ENCODE measurements at regions not wholly inside any gene's neighbourhood (a gene's known extent, or its start where the extent isn't known, plus 50 kb on each side); places are given as distances from the start of the nearest gene placed in this dataset.

DNA sequence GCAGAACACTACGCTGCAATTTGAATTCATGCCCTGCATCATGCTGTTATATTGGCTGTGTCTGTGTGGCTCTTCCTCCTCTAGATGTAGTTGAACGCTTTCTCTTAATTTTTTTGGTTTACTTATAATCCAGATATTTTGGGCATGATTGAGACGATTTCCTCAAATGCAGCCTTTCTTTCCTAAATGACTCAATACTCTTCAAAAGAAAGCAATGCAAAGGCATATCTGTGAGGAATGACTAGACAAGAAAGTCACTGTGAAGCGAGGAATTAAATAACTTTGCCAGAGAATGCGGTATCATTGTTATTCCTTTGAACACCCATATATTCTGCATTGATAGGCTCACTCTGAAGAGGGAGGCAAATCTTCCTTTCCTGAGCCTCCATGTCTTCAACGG is 152.8 kb downstream of the YIPF5 start:
- DNase-seq = no peak
- no peaks in the 10 kb centered on the region for H3K4me1 ChIP-seq (ENCODE audit: control insufficient read depth, insufficient read depth, low read depth, low read length)
- no peak overlapping the region for H3K4me2 ChIP-seq (ENCODE audit: low read length, poor library complexity, severe bottlenecking)
- no peak overlapping the region for H3K23ac ChIP-seq (ENCODE audit: low read length in 2 of 2)
- no peak overlapping the region for H4K91ac ChIP-seq (ENCODE audit: low read length)
- H2BK120ac ChIP-seq (ENCODE audit: low read depth, low read length) = no peak overlapping the region
- no peaks in the 10 kb centered on the region for H3K79me1 ChIP-seq (replicated peaks; ENCODE audit: low read length, poor library complexity, severe bottlenecking)
- no peak overlapping the region for H2BK15ac ChIP-seq (ENCODE audit: low read depth, poor library complexity, severe bottlenecking)
- H3K14ac ChIP-seq (ENCODE audit: low read length in 2 of 2) = no peak overlapping the region
- 92% methylated on average over 4 of the region's 6 CpGs for WGBS
- H3K27ac ChIP-seq (ENCODE audit: low read length, poor library complexity, severe bottlenecking) = no peak overlapping the region
- no peak overlapping the region for H2BK12ac ChIP-seq (ENCODE audit: low read length in 2 of 2)
- H3K9ac ChIP-seq (ENCODE audit: low read length) = no peak overlapping the region
- H2BK5ac ChIP-seq (ENCODE audit: low read depth, low read length, poor library complexity, severe bottlenecking) = no peak overlapping the region
- no peak overlapping the region for H3K18ac ChIP-seq (ENCODE audit: low read depth in 1 of 2, low read length in 2 of 2)
- H2AK5ac ChIP-seq (ENCODE audit: low read length, severe bottlenecking) = no peak overlapping the region
- H3K36me3 ChIP-seq (ENCODE audit: control insufficient read depth in 1 of 2, insufficient read depth in 2 of 2, low read depth in 1 of 2, low read length in 2 of 2) = no peaks in the 10 kb centered on the region
- no peak overlapping the region for H3K4me3 ChIP-seq (ENCODE audit: insufficient read depth in 1 of 2, low read depth in 1 of 2, low read length in 2 of 2)
- H3K4ac ChIP-seq (ENCODE audit: low read depth in 1 of 2, low read length in 2 of 2) = no peak overlapping the region
- H3K27me3 ChIP-seq (ENCODE audit: control insufficient read depth in 1 of 2, insufficient read depth in 1 of 2, low read length in 2 of 2) = no peaks in the 10 kb centered on the region
- no peak overlapping the region for H2AFZ ChIP-seq (ENCODE audit: low read depth, low read length)
- no peak overlapping the region for H4K8ac ChIP-seq (ENCODE audit: low read length)
- no peaks in the 10 kb centered on the region for H3K9me3 ChIP-seq (ENCODE audit: control insufficient read depth, low read length)

DNA sequence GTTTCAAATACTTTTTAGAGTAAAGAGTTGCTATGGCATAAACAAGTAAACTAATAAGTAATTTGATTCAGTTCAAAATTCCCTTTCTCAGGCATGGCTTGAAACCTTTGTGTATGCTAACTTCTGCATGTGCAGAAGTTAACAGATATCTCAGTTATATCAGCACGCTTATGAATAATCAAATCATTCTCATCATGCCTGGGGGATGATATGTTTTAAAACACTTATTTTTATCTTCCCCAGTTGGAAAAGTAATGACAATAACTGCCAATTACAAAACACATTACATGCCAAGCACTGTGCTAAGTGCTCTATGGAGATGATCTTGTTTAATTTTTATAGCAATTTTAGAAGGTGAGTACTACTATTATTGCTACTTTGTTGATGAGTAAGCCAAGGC is 146.4 kb downstream of the YIPF5 start:
- Histone ChIP-seq H4K91ac (ENCODE audit: low read length) (no peak overlapping the region), H3K9ac (ENCODE audit: low read length) (no peak overlapping the region), H2BK120ac (ENCODE audit: low read depth, low read length) (no peak overlapping the region), H3K4me2 (ENCODE audit: low read length, poor library complexity, severe bottlenecking) (no peak overlapping the region), H3K79me1 (replicated peaks; ENCODE audit: low read length, poor library complexity, severe bottlenecking) (no peaks in the 10 kb centered on the region), H3K9me3 (ENCODE audit: control insufficient read depth, low read length) (no peaks in the 10 kb centered on the region), H2AFZ (ENCODE audit: low read depth, low read length) (no peak overlapping the region), H3K27ac (ENCODE audit: low read length, poor library complexity, severe bottlenecking) (no peak overlapping the region), H3K36me3 (ENCODE audit: control insufficient read depth in 1 of 2, insufficient read depth in 2 of 2, low read depth in 1 of 2, low read length in 2 of 2) (no peaks in the 10 kb centered on the region), H3K4me1 (ENCODE audit: control insufficient read depth, insufficient read depth, low read depth, low read length) (peaks cover 1% of the 10 kb centered on the region), H3K4ac (ENCODE audit: low read depth in 1 of 2, low read length in 2 of 2) (no peak overlapping the region), H2BK12ac (ENCODE audit: low read length in 2 of 2) (no peak overlapping the region), H3K4me3 (ENCODE audit: insufficient read depth in 1 of 2, low read depth in 1 of 2, low read length in 2 of 2) (no peak overlapping the region), H2BK15ac (ENCODE audit: low read depth, poor library complexity, severe bottlenecking) (no peak overlapping the region), H3K27me3 (ENCODE audit: control insufficient read depth in 1 of 2, insufficient read depth in 1 of 2, low read length in 2 of 2) (no peaks in the 10 kb centered on the region), H2AK5ac (ENCODE audit: low read length, severe bottlenecking) (no peak overlapping the region), H4K8ac (ENCODE audit: low read length) (no peak overlapping the region), H2BK5ac (ENCODE audit: low read depth, low read length, poor library complexity, severe bottlenecking) (no peak overlapping the region), H3K18ac (ENCODE audit: low read depth in 1 of 2, low read length in 2 of 2) (no peak overlapping the region), H3K14ac (ENCODE audit: low read length in 2 of 2) (no peak overlapping the region), H3K23ac (ENCODE audit: low read length in 2 of 2) (no peak overlapping the region)
- no CpG with 5 or more reads among the region's 1 CpG for WGBS
- no peak for DNase-seq

DNA sequence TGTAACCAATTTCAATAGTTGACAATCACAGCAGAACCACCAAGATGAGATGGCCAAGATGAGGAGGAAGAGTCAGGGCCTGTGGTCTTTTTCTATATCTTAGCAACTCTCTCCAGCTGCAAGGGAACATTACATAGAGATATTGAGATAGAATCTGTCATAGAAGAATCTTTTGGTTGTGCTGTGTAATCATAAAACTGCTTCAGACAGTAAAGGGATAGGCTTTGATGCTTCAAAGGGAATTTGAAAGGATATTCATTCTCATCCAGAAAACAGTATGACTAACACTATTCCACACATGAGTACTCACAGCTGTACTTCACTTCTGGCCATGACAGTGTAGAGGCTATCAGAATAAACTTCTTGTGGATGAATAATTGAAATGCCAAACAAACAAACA is 145.9 kb downstream of the YIPF5 start:
- no peaks in the 10 kb centered on the region for H3K36me3 ChIP-seq (ENCODE audit: control insufficient read depth in 1 of 2, insufficient read depth in 2 of 2, low read depth in 1 of 2, low read length in 2 of 2)
- no peak overlapping the region for H3K23ac ChIP-seq (ENCODE audit: low read length in 2 of 2)
- no peak overlapping the region for H2BK5ac ChIP-seq (ENCODE audit: low read depth, low read length, poor library complexity, severe bottlenecking)
- no peak overlapping the region for H2AFZ ChIP-seq (ENCODE audit: low read depth, low read length)
- no peak overlapping the region for H2AK5ac ChIP-seq (ENCODE audit: low read length, severe bottlenecking)
- H2BK120ac ChIP-seq (ENCODE audit: low read depth, low read length) = no peak overlapping the region
- H3K9me3 ChIP-seq (ENCODE audit: control insufficient read depth, low read length) = no peaks in the 10 kb centered on the region
- no peak overlapping the region for H3K9ac ChIP-seq (ENCODE audit: low read length)
- no peak overlapping the region for H4K8ac ChIP-seq (ENCODE audit: low read length)
- no peak overlapping the region for H2BK12ac ChIP-seq (ENCODE audit: low read length in 2 of 2)
- no peak overlapping the region for H4K91ac ChIP-seq (ENCODE audit: low read length)
- H3K18ac ChIP-seq (ENCODE audit: low read depth in 1 of 2, low read length in 2 of 2) = no peak overlapping the region
- H3K4me3 ChIP-seq (ENCODE audit: insufficient read depth in 1 of 2, low read depth in 1 of 2, low read length in 2 of 2) = no peak overlapping the region
- H3K4me2 ChIP-seq (ENCODE audit: low read length, poor library complexity, severe bottlenecking) = no peak overlapping the region
- no peak for DNase-seq
- H3K4ac ChIP-seq (ENCODE audit: low read depth in 1 of 2, low read length in 2 of 2) = no peak overlapping the region
- no peaks in the 10 kb centered on the region for H3K79me1 ChIP-seq (replicated peaks; ENCODE audit: low read length, poor library complexity, severe bottlenecking)
- no peaks in the 10 kb centered on the region for H3K27me3 ChIP-seq (ENCODE audit: control insufficient read depth in 1 of 2, insufficient read depth in 1 of 2, low read length in 2 of 2)
- H3K4me1 ChIP-seq (ENCODE audit: control insufficient read depth, insufficient read depth, low read depth, low read length) = peaks cover 2% of the 10 kb centered on the region
- H2BK15ac ChIP-seq (ENCODE audit: low read depth, poor library complexity, severe bottlenecking) = no peak overlapping the region
- H3K14ac ChIP-seq (ENCODE audit: low read length in 2 of 2) = no peak overlapping the region
- H3K27ac ChIP-seq (ENCODE audit: low read length, poor library complexity, severe bottlenecking) = no peak overlapping the region

DNA sequence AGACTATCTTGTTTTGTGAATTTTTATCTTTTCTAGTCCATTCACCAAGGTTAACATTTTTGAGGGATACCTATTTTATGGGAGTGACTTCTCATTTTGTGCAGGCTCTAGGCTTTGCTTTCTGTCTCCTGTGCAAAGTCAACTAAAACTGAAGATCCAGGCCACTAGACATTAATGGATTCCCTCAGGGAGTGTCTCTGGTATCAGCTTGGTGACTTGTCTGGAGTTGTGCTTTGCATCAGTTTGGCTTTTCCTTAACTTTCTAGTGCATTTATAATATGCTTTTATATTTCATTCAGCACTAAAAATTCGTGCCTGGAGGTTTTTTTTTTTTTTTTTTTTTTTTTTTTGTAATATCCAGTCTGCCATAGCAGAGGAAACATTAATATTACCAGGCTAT is 144.2 kb downstream of the YIPF5 start:
- Histone ChIP-seq H3K79me1 (replicated peaks; ENCODE audit: low read length, poor library complexity, severe bottlenecking) (no peaks in the 10 kb centered on the region), H3K23ac (ENCODE audit: low read length in 2 of 2) (no peak overlapping the region), H3K36me3 (ENCODE audit: control insufficient read depth in 1 of 2, insufficient read depth in 2 of 2, low read depth in 1 of 2, low read length in 2 of 2) (no peaks in the 10 kb centered on the region), H3K4me3 (ENCODE audit: insufficient read depth in 1 of 2, low read depth in 1 of 2, low read length in 2 of 2) (no peak overlapping the region), H3K14ac (ENCODE audit: low read length in 2 of 2) (no peak overlapping the region), H2BK5ac (ENCODE audit: low read depth, low read length, poor library complexity, severe bottlenecking) (no peak overlapping the region), H2AFZ (ENCODE audit: low read depth, low read length) (no peak overlapping the region), H2BK12ac (ENCODE audit: low read length in 2 of 2) (no peak overlapping the region), H3K27me3 (ENCODE audit: control insufficient read depth in 1 of 2, insufficient read depth in 1 of 2, low read length in 2 of 2) (no peaks in the 10 kb centered on the region), H3K9ac (ENCODE audit: low read length) (no peak overlapping the region), H3K4ac (ENCODE audit: low read depth in 1 of 2, low read length in 2 of 2) (no peak overlapping the region), H3K9me3 (ENCODE audit: control insufficient read depth, low read length) (no peaks in the 10 kb centered on the region), H4K8ac (ENCODE audit: low read length) (no peak overlapping the region), H4K91ac (ENCODE audit: low read length) (no peak overlapping the region), H3K4me2 (ENCODE audit: low read length, poor library complexity, severe bottlenecking) (no peak overlapping the region), H2BK15ac (ENCODE audit: low read depth, poor library complexity, severe bottlenecking) (no peak overlapping the region), H2BK120ac (ENCODE audit: low read depth, low read length) (no peak overlapping the region), H2AK5ac (ENCODE audit: low read length, severe bottlenecking) (no peak overlapping the region), H3K4me1 (ENCODE audit: control insufficient read depth, insufficient read depth, low read depth, low read length) (peaks cover 2% of the 10 kb centered on the region), H3K18ac (ENCODE audit: low read depth in 1 of 2, low read length in 2 of 2) (no peak overlapping the region), H3K27ac (ENCODE audit: low read length, poor library complexity, severe bottlenecking) (no peak overlapping the region)
- WGBS = no CpG with 5 or more reads among the region's 1 CpG
- DNase-seq = no peak

Measured in mesenchymal stem cell (in vitro differentiated cells and primary cell).